GM19240 (cell line): ENCODE measurements at regions not wholly inside any gene's neighbourhood (a gene's known extent, or its start where the extent isn't known, plus 50 kb on each side); places are given as distances from the start of the nearest gene placed in this dataset.
"Not testable (repeated sequence)": the region's sequence is repeated elsewhere in the genome, so short reads cannot be mapped to it uniquely, and the experiment has no call there.

ENCODE experiments used
- DNase-seq: peaks from one replicate; pipeline ENCODE4 v3.0.0; 2011; ENCODE audit warnings: low spot score; ENCODE audit not compliant: insufficient read length

DNA sequence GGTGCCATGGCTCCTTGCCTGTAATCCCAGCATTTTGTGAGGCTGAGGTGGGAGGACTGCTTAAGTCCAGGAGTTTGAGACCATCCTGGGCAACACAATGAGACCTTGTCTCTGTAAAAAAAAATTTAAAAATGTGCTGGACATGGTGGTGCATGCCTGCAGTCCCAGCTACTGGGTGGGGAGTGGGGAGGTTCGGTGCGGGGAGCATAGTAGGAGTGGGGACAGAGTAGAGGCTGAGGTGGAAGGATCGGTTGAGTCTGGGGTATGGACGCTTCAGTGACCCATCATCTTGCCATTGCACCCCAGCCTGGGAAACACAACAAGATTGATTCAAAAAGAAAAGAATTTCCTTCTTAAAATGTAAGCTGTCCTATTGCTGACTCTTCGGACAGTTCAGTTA lies 1490.0 kb upstream of the GBE1 start:
- DNase-seq = no peak

- no peak for DNase-seq
These were observed 1489.2 kb upstream of the GBE1 start for GRCh38 chr3:83250613-83251012.

DNA sequence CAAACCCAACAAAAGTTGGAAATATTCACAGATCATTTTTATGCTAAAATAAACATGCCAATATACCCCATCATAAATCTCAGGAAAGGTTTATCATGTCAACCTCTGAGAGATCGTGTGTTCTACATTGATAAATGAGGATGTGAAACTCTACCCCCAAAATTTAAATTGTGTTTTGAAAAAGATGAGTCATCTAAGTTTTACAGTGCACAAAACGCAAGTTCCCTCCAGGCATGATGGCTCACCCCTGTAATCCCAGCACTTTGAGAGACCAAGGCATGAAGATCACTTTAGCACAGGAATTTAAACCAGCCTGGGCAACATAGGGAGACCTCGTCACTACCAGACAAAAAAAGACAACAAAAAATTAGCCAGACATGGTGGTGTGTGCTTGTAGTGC lies 1487.0 kb upstream of the GBE1 start:
- no peak for DNase-seq

DNA sequence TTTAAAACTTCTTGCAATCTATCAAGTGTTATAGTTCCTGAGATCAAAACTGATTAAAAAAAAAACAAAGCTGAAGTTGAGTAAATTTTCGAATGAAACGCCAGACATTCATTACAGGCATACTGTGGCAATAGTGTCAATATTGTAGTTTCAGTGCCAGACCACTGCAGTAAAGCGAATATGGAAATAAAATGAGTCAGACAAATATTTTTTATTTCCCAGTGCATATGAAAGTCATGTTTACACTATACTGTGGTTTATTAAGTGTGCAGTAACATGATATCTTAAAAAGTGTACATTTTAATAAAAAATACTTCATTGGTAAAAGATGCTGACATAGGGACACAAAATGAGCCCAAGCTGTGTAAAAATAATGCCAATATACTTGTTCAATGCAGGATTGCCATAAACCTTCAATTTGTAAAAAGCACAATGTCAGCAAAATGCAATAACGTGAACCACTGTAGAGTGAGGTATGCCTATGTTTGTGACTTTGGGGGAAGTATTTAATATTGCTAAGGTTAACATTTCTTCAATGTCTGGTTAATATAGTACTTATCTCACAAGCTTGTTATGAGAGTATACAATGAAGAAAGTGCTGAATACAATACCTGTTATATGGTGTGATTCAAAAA lies 1473.9 kb upstream of the GBE1 start:
- no peak for DNase-seq

DNA sequence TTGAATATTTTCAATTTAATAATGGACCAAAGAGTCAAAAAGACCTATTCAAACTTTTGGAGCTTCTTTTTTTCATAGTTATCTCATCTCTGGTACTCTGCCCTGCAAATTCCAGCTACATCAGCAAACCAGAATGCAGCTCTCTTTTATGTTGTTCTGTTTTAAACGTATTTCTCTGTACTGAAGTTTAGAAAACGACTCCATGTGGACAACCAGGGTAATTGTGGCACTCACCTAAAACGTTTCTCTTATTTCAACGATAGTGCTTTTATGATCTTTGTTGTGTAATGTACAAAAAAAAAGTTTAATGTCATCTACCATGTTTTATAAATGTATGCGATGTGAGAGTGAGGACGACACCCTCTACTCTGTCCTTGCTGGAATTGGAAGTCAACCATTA lies 1472.3 kb upstream of the GBE1 start:
- DNase-seq = no peak

DNA sequence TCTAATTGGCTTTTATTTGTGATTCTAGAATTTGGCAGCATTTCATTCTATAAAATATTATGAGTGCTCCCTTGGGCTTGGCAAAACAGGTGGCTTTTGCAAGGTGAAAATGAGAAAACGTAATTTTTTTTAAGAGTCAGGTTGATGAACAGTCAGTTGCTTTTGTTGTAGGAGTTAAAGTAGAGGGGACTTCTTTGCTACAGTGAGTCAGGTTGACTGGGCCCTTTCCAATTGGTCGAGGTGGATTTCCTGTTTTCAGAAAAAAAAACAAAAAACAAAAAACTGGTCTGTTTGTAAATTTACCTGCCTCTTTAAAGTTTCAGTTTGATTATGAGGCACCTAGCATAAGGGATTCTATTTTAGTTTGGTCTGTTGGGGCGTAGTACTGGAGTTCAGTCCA lies 1469.4 kb upstream of the GBE1 start:
- DNase-seq = no peak

DNA sequence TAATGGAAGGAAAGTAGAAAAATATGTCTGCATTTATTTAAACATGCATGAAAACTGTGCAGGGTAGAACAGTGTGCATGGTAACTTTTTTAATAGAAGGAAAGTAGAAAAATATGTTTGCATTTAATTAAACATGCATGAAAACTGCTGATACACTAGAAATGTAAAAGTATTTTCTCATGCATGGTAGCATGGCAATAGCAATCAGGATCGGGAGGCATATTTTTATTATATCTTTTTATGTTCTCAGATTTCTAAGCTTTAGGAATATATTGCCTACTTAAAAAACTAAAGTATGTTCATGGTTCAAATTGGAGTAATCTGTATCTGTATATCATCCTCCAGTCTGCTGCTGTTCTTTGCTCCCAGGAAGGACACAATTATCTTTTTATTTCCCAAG lies 1468.9 kb upstream of the GBE1 start:
- no peak for DNase-seq

DNA sequence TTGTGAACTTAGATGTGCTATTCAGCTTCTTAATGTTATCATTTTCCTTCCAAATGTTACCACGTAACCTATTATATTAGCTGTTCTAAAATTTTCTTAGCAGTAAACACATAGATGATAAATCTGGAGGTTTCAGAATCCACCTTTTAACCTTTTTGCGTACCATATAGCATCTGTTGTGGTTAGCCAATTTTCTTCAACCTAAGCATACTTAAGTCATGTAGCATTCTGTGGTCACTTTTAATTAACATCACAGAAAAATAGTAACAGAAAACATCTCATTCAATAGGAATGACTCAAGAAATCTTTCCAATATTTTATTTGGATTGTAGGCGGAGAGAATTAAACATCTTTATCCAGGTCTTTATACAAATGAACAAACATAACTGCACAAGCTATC lies 1465.3 kb upstream of the GBE1 start:
- no peak for DNase-seq

DNA sequence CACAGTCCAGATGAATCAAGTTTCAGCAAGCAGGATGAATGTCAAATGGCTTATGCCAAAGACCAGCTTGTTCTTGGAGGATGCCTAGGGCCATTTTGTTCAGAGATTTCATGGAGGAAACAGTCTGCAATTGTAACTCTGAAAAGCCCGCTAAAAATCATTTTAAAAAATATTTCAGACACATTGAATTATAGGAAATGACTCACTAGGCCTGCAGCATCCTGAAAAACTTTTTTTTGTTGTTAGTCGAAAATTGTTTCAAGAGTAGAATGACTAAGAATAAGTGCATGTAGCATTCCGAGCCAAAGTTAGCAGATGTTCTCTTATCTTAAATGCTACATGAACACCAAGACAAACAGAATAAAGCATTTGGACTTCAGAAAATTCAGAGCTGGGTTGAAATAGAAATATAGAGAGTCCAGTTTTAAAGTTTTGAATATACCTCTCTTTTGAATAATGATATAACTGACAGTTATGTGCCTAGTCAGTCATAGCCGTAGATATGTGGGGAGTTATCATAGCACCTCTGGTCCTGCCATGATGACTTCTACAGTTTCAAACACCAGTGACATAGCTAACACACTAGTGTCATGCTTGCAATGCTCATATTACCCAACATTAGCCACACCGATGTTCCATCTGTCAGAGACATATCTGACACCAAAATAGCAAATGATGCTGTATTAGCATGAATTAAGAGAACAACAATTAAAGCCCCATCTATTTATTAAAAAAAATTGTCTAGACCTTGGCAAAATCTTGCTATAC lies 1462.8 kb upstream of the GBE1 start:
- no peak for DNase-seq

DNA sequence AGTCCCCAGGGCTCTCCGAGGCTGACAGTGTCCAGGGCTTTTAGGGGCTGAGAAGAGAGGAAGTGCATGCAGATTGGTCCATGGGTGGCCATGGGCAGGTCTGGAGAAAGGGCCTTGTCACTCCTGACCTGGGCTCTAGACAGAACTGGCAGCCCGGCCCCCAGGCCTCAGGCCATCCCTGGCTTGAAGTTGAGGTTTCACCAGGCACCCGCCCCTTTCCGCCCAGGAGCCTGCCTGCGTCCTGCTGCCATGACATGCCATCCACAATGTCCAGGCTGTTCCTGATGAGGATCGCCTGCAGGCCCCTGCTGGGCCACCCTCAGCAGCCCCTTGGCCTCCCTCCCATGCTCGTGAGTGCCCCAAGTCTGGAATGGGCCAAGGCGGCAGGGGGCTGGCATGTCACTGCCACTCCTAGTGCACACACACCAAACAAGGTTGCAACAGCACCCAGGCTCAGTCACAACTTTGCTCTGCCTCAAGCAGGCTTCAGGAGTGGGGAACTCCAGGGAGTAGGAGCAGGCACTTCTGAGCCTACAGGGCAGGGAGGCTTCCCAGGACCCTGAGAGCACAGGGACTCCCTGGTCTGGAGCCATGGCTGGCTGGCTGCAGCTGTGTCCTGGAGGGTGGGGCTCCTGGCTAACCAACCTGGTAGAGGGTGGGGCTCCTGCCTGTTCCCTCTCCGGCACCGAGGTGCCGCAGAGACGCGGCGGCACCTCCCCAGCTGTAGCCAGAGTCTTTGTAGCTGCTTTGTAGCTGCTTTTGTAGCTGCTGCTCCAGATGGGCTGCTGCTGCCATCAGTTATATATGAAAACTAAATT lies 1457.1 kb upstream of the GBE1 start:
- DNase-seq = no peak

DNA sequence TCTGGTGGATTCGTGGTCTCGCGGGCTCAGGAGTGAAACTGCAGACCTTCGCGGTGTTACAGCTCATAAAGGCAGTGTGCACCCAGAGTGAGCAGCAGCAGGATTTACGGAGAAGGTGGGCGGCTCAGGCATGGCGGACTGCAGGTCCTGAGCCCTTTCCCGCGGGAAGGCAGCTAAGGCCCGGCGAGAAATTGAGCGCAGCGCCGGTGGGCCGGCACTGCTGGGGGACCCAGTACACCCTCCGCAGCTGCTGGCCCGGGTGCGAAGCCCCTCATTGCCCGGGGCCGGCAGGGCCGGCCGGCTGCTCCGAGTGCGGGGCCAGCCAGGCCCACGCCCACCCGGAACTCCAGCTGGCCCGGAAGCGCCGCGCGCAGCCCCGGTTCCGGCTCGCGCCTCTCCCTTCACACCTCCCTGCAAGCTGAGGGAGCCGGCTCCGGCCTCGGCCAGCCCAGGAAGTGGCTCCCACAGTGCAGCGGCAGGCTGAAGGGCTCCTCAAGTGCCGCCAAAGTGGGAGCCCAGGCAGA lies 1456.2 kb upstream of the GBE1 start:
- DNase-seq = not testable (repeated sequence)

DNA sequence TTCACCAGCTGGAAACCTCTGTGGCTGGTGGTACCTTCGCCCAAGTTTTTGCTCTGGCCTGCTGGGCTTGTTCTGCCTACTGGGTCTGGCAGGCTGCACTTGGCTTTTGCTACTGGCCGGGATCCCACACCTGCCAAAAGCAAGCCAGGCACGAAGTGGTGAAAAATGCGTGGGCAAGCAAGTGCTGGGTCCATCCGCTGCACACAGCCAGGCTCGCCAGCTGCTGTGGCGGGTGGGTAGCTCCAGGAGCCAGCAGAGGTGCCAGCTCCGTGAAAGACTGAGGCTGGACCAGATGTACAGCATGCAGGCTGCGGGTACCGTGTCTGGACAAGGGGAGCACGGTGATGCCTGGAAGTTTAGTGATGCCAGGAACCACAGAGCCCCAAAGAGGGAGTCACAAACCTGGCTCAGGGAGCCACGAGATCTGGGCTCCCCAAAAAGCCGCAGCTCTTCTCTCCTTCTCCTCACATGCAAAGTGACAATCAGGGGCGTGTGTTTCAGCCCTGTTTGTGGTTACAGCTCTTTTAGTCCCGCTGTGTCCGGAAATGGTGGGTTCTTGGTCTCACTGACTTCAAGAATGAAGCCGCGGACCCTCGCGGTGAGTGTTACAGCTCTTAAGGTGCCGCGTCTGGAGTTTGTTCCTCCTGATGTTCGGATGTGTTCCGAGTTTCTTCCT lies 1455.6 kb upstream of the GBE1 start:
- DNase-seq = no peak

DNA sequence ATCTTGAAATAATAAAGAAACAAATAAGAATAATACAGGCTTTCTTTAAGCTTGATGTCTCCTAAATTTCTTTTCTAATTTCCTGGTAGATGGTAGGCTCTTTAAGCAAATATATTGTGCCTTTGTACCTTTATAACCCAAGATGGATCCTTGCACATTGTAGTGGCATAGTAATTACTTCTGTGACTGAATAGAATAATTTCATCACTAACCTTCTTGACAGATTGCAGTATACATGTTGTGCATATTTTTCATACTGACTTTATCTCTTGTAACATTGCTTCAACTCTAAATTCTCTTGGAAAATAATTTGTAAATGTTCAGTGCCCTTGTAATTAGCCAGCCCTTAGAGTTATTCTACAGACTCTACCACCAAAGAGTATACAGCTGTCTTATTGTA lies 1433.8 kb upstream of the GBE1 start:
- no peak for DNase-seq

- DNase-seq = no peak
These were observed 1432.1 kb upstream of the GBE1 start for GRCh38 chr3:83193526-83193925.

DNA sequence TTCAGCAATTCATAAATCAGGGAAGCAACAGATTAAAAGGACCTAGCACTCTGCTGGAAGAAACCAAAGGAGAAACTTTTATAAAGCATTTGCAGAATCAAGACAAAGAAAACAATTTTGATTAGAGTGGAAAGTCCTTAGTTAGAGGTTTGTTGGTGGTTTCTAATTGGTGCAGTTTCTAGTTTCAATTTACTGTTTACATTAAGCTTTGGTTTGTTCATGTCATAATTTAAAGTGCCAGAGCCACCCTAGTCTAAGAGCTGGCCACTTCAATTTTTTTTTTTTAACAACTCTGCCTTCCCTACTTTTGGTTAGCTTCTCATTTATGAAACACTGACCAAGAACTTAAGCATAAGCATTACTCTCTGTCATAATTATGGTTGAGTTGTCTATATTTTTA lies 1428.2 kb upstream of the GBE1 start:
- DNase-seq = no peak

DNA sequence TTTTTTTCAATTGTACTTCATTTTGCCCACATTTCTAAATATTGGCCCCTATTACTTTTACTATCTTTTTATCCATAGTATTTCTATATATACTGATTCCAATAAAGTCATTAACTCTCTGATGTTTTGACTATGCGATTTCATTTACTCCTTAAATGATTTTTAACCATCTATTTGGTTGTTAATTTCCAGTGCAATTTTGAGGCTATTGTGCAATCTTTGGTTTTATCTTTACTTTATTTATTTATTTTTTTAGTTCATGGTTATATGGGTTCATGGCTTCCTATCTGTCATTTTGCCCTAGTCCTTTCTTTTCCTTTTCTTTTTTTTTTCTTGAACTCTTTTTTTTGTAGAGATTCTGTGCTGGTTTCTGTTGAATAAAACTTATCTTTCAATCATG lies 1408.0 kb upstream of the GBE1 start:
- no peak for DNase-seq

DNA sequence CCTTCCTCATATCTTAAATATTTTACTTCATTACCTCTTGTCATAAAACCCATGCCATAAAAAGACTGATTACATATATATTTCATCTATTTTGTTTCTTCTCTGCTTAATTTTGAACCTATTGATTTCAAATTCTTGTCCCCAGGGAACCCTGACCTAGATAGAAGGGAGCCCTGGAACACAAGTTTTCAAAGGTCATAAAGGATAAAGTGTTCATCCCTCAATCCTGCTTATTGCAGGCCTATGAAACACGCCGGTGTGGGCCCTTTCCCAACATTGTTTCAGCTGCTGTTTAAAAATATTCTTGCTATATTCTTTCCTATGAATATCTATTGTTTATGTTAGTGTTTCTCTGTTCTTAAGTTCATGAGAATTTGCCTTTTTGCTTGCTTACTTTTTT lies 1389.5 kb upstream of the GBE1 start:
- no peak for DNase-seq

DNA sequence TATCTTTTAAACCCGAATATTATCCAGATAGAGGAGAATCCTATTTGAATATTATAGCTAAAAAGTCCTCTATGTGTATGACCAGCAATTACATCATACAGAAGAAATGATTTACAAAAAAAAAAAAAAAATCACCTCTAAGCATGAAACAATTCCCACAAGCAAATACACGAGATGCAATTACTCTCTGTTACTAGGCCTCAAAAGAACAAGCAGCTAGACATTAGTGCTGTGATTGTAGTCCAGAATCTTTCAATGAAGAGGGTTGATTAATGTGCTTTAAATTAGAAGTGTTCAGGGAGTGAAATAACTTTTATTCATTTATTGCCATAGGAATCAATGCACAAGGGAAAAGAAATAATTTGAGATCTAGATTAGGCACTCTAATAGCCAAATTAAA lies 1379.5 kb upstream of the GBE1 start:
- DNase-seq = no peak

GRCh38 chr3:83131236-83131635 lies 1369.8 kb upstream of the GBE1 start:
- DNase-seq = no peak

GRCh38 chr3:83122774-83123350 lies 1361.4 kb upstream of the GBE1 start:
- DNase-seq = no peak

DNA sequence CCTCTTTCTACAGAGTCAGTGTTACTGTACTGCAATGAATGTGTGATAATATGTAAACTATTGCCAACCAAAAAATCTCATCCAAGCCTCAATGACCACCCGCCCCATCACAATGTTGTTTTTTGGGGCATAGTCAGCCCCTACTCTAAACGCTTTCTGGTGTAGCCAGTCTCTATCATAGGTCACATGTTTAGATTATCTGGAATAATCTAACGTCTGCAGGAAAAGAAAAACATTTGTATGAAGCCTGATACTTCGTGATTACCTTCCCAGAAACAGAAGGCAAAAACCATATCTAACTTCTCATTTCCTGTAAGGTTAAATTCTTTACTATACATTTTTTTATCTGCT lies 1331.8 kb upstream of the GBE1 start:
- no peak for DNase-seq
